Hepatocyte (in vitro differentiated cells): ENCODE measurements at regions not wholly inside any gene's neighbourhood (a gene's known extent, or its start where the extent isn't known, plus 50 kb on each side); places are given as distances from the start of the nearest gene placed in this dataset.
A peak's percentile ranks its signal among the peaks of the same experiment; 100 is the strongest.

Experiments
- DNase-seq: peaks from one replicate; pipeline ENCODE4 v3.0.0-alpha.2; 2016; ENCODE audit warnings: low spot score
- H2AFZ ChIP-seq: fragments of 200-600 bp; sonication (generic); 2 replicates; pipeline ENCODE4 v1.6.0; 2016; ENCODE audit warnings: antibody characterized with exemption, mild to moderate bottlenecking
- H3K27ac ChIP-seq: fragments of 200-600 bp; sonication (generic); 2 replicates; pipeline ENCODE4 v1.5.1; 2016; ENCODE audit warnings: mild to moderate bottlenecking
- H3K27me3 ChIP-seq: fragments of 200-600 bp; sonication (generic); 2 replicates; pipeline ENCODE4 v1.6.1; 2016
- H3K36me3 ChIP-seq: fragments of 200-600 bp; sonication (generic); replicated peaks from 2 replicates; pipeline ENCODE4 v1.5.1; 2016; ENCODE audit warnings: low read depth; ENCODE audit not compliant: insufficient read depth
- H3K4me1 ChIP-seq: fragments of 200-600 bp; sonication (generic); 2 replicates; pipeline ENCODE4 v1.5.1; 2016; ENCODE audit warnings: mild to moderate bottlenecking, moderate library complexity; ENCODE audit not compliant: insufficient read depth
- H3K4me2 ChIP-seq: fragments of 200-600 bp; sonication (generic); 2 replicates; pipeline ENCODE4 v1.6.0; 2016
- H3K4me3 ChIP-seq: fragments of 200-600 bp; sonication (generic); 2 replicates; pipeline ENCODE4 v1.5.1; 2016; ENCODE audit warnings: mild to moderate bottlenecking
- H3K79me2 ChIP-seq: fragments of 200-600 bp; sonication (generic); 2 replicates; pipeline ENCODE4 v1.6.0; 2017; ENCODE audit warnings: mild to moderate bottlenecking
- H3K9me2 ChIP-seq: fragments of 200-600 bp; sonication (generic); replicated peaks from 2 replicates; pipeline ENCODE4 v1.6.0; 2017; ENCODE audit warnings: mild to moderate bottlenecking; ENCODE audit not compliant: insufficient read depth
- H3K9me3 ChIP-seq: fragments of 200-600 bp; sonication (generic); 2 replicates; pipeline ENCODE4 v1.5.1; 2016; ENCODE audit warnings: low read depth, mild to moderate bottlenecking
- H4K20me1 ChIP-seq: fragments of 200-600 bp; sonication (generic); 2 replicates; pipeline ENCODE4 v1.6.0; 2016; ENCODE audit warnings: mild to moderate bottlenecking; ENCODE audit not compliant: insufficient read depth, poor library complexity, severe bottlenecking
- CTCF ChIP-seq: fragments of 200-600 bp; sonication (generic); IDR thresholded peaks from 2 replicates; pipeline ENCODE4 v1.5.1; 2016; ENCODE audit warnings: antibody characterized with exemption, mild to moderate bottlenecking; ENCODE audit not compliant: poor library complexity
- EZH2 ChIP-seq: fragments of 200-600 bp; sonication (generic); IDR thresholded peaks from 2 replicates; pipeline ENCODE4 v1.6.1; 2016; ENCODE audit warnings: antibody characterized with exemption, mild to moderate bottlenecking, borderline replicate concordance
- EZH2phosphoT487 ChIP-seq: fragments of 200-600 bp; sonication (generic); IDR thresholded peaks from one replicate; pipeline ENCODE4 v1.6.1; 2018; ENCODE audit warnings: antibody characterized with exemption, mild to moderate bottlenecking, low read depth, moderate library complexity; ENCODE audit not compliant: unreplicated experiment, severe bottlenecking
- WGBS: methylation state at CpG from one replicate; pipeline ENCODE4 v1.1.6; 2016; ENCODE audit warnings: low lambda C conversion rate; ENCODE audit errors: missing lambda C conversion rate; 5-methylcytosine and 5-hydroxymethylcytosine counted together

GRCh38 chrX:727738-728621 is 97.4 kb downstream of the SHOX start:
- H3K9me3 ChIP-seq: no peaks in the 10 kb centered on the region
- H3K4me3 ChIP-seq: no peak overlapping the region
- no peak overlapping the region for H3K27ac ChIP-seq
- H3K79me2 ChIP-seq: no peaks in the 10 kb centered on the region
- H3K4me2 ChIP-seq: no peak overlapping the region
- H2AFZ ChIP-seq: no peak overlapping the region
- TF ChIP-seq CTCF (peak; percentile 34), EZH2 (no peak)
- H3K9me2 ChIP-seq: no peaks in the 10 kb centered on the region
- peak; percentile 23 for DNase-seq
- no peaks in the 10 kb centered on the region for H3K4me1 ChIP-seq
- H3K27me3 ChIP-seq: no peaks in the 10 kb centered on the region
- WGBS: 50% methylated on average over 22 of the region's 22 CpGs
- no peaks in the 10 kb centered on the region for H3K36me3 ChIP-seq
- no peaks in the 10 kb centered on the region for H4K20me1 ChIP-seq

GRCh38 chrX:725971-726370 is 95.4 kb downstream of the SHOX start:
- no peak overlapping the region for H3K4me2 ChIP-seq
- H3K9me3 ChIP-seq: no peaks in the 10 kb centered on the region
- no peaks in the 10 kb centered on the region for H3K79me2 ChIP-seq
- no peaks in the 10 kb centered on the region for H3K36me3 ChIP-seq
- no peak overlapping the region for H2AFZ ChIP-seq
- no peak overlapping the region for H3K27ac ChIP-seq
- H3K4me3 ChIP-seq: no peak overlapping the region
- no peaks in the 10 kb centered on the region for H3K9me2 ChIP-seq
- WGBS: 96% methylated on average over 9 of the region's 9 CpGs
- no peaks in the 10 kb centered on the region for H3K4me1 ChIP-seq
- H3K27me3 ChIP-seq: no peaks in the 10 kb centered on the region
- H4K20me1 ChIP-seq: no peaks in the 10 kb centered on the region
- no peak for TF ChIP-seq EZH2
- no peak for TF ChIP-seq CTCF
- TF ChIP-seq EZH2phosphoT487: no peak
- DNase-seq: no peak

- H3K36me3 ChIP-seq: no peaks in the 10 kb centered on the region
- H3K79me2 ChIP-seq: no peaks in the 10 kb centered on the region
- H3K4me1 ChIP-seq: no peaks in the 10 kb centered on the region
- no peak for TF ChIP-seq CTCF
- no peak for TF ChIP-seq EZH2
- TF ChIP-seq EZH2phosphoT487: no peak
- no peaks in the 10 kb centered on the region for H3K9me3 ChIP-seq
- H3K4me3 ChIP-seq: no peak overlapping the region
- no peak for DNase-seq
- H2AFZ ChIP-seq: no peak overlapping the region
- H3K9me2 ChIP-seq: no peaks in the 10 kb centered on the region
- H3K4me2 ChIP-seq: no peak overlapping the region
- H3K27ac ChIP-seq: no peak overlapping the region
- WGBS: 83% methylated on average over 4 of the region's 4 CpGs
- H3K27me3 ChIP-seq: no peaks in the 10 kb centered on the region
- H4K20me1 ChIP-seq: no peaks in the 10 kb centered on the region
These were observed 93.7 kb downstream of the SHOX start for GRCh38 chrX:724256-724655.
